Erythroblast (primary cell): ENCODE measurements at regions not wholly inside any gene's neighbourhood (a gene's known extent, or its start where the extent isn't known, plus 50 kb on each side); places are given as distances from the start of the nearest gene placed in this dataset.

ENCODE experiments used
- GATA1 ChIP-seq: IDR thresholded peaks from 2 replicates; pipeline ENCODE4 v1.6.1; 2011; ENCODE audit warnings: low read depth, mild to moderate bottlenecking, control low read depth, low read length, moderate library complexity
- POLR2A ChIP-seq: IDR thresholded peaks from 2 replicates; pipeline ENCODE4 v1.6.1; 2011; ENCODE audit warnings: mild to moderate bottlenecking, low read length

GRCh38 chr9:22808876-22809275, 362.3 kb downstream of the DMRTA1 start:
- TF ChIP-seq POLR2A (no peak), GATA1 (no peak)
